Epidermal melanocyte (primary cell): ENCODE measurements at regions not wholly inside any gene's neighbourhood (a gene's known extent, or its start where the extent isn't known, plus 50 kb on each side); places are given as distances from the start of the nearest gene placed in this dataset.

Source experiments
- DNase-seq: peaks from one replicate; pipeline ENCODE4 v3.0.0; 2011; ENCODE audit warnings: low spot score; ENCODE audit not compliant: insufficient read length

- no peak for DNase-seq
These were observed 299.3 kb upstream of the RTL1 start for GRCh38 chr14:101202627-101203404.

GRCh38 chr14:101206556-101206955, 303.0 kb upstream of the RTL1 start:
- DNase-seq, result no peak

- no peak for DNase-seq
These were observed 303.5 kb upstream of the RTL1 start for GRCh38 chr14:101207041-101207440.

GRCh38 chr14:101207897-101208296, 304.4 kb upstream of the RTL1 start:
- no peak for DNase-seq

GRCh38 chr14:101209594-101209993, 306.1 kb upstream of the RTL1 start:
- no peak for DNase-seq

- no peak for DNase-seq
These were observed 311.7 kb upstream of the RTL1 start for GRCh38 chr14:101215266-101215665.

GRCh38 chr14:101215927-101216326, 312.4 kb upstream of the RTL1 start:
- DNase-seq, result no peak

- DNase-seq, result no peak
These were observed 313.0 kb upstream of the RTL1 start for GRCh38 chr14:101216366-101217079.

GRCh38 chr14:101217080-101217463, 313.6 kb upstream of the RTL1 start:
- DNase-seq, result no peak

- no peak for DNase-seq
These were observed 314.3 kb upstream of the RTL1 start for GRCh38 chr14:101217616-101218371.

- no peak for DNase-seq
These were observed 316.6 kb upstream of the RTL1 start for GRCh38 chr14:101219896-101220703.

- no peak for DNase-seq
These were observed 317.5 kb upstream of the RTL1 start for GRCh38 chr14:101220921-101221510.

GRCh38 chr14:101221549-101222160, 318.1 kb upstream of the RTL1 start:
- DNase-seq, result no peak

GRCh38 chr14:101222362-101223070, 319.0 kb upstream of the RTL1 start:
- no peak for DNase-seq

- DNase-seq, result no peak
These were observed 319.6 kb upstream of the RTL1 start for GRCh38 chr14:101223127-101223526.

- no peak for DNase-seq
These were observed 320.1 kb upstream of the RTL1 start for GRCh38 chr14:101223561-101224162.

GRCh38 chr14:101224356-101225156, 321.0 kb upstream of the RTL1 start:
- DNase-seq, result peak; percentile 9
